GM18505 (cell line): ENCODE measurements at regions not wholly inside any gene's neighbourhood (a gene's known extent, or its start where the extent isn't known, plus 50 kb on each side); places are given as distances from the start of the nearest gene placed in this dataset.

Experiments
- ATAC-seq: cut with Tn5 transposase; IDR thresholded peaks from one replicate; pipeline ENCODE4 v1.9.1; 2021; ENCODE audit not compliant: unreplicated experiment
- POLR2A ChIP-seq: IDR thresholded peaks from 4 replicates; pipeline ENCODE4 v1.6.1; 2011; ENCODE audit warnings: borderline replicate concordance; ENCODE audit not compliant: insufficient read depth, insufficient read length; ENCODE audit errors: extremely low read depth

DNA sequence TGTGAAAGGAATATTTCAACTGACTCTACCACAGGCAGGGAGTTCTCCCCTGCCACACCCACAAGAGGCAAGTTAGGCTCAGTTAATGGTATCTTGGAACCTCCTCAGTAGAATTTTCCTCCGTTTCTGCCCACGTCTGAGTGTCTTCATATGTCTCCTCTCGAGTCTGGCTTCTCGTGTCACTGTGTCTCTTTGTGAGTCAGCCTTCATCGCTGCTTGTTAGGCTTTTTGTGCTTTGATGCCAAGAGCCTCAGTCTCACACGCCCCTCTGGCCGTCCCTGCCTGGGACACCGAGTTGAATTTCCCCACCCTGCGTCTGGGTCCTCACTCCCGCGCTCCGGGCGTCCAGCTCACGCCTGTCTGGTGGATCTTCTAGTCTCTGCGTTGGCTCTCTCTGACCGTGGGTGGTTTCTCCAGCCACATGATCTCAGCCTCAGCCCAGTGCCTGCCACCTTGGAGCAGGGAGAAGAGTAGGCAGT, 125.7 kb upstream of the GADD45A start:
- no peak for ATAC-seq
- TF ChIP-seq POLR2A = no peak

DNA sequence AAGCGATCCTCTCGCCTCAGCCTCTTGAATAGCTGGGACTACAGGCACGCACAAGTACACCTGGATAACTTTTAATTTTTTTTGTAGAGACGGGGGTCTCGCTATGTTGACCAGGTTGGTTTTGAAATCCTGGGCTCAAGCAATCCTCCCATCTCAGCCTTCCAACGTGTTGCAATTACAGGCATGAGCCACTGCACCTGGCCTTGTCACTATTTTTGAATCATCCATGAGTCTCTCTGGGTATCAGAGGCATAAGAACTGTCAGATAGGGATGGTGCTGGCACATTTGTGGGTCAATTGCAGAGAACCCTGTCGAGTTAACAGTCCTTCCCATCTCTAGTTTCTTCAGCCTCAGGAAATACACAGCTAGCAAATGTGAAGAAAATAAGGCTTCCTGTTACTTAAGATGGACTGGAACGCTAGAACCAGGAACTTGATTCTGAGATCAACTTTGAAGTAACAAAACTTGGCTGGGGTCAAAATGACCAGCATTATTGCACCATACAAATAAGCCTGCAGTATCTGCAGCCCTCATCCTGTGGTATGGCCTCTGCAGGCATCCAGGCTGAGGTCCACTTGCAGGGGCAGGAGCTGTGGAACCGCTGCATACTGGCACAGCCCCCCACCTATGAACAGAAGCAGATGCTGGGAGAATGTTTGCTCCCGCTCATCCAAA, 124.3 kb upstream of the GADD45A start:
- no peak for ATAC-seq
- TF ChIP-seq POLR2A = no peak

- ATAC-seq = peak; percentile 89
- no peak for TF ChIP-seq POLR2A
Measured at GRCh38 chr1:67561704-67562113, 123.3 kb upstream of the GADD45A start.

DNA sequence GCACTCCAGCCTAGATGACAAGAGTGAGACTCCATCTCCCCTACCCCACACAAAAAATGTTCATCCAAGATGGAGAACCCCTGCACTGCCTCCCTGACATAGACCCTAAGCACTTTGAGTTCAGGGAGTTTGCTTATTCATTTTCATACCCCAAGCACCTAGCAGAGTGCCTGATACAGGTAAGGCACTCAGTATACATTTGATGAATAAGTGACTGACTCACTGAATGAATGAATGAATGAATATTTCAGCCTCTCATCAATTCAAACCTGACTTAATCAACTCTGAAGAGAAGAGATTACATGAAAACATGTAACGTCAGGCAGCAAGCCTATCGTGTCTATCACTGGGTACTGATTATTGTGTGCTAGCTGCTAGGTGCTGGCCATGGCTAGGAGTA, 121.3 kb upstream of the GADD45A start:
- no peak for ATAC-seq

DNA sequence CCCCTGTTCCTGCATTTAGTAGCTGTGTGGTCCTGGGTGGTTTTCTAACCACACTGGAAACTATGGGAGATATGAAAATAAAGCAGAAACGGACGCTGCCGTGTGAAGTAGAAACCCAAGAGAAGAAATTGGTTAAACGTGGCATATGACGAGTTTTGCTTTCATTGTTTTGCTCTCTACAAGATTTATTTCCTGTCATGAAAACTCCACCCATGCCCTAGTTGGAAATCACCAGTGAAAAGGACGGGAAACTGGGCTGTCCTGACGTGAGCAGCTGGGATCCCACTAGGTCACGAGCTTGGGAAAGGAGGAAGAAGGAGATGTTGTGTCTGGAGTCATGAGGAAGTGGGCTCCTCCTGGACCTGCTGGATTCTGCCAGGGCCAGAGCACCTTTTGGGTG, 120.8 kb upstream of the GADD45A start:
- TF ChIP-seq POLR2A = no peak

More for the DNA sequence above, 121.3 kb upstream of the GADD45A start:
- no peak for TF ChIP-seq POLR2A

DNA sequence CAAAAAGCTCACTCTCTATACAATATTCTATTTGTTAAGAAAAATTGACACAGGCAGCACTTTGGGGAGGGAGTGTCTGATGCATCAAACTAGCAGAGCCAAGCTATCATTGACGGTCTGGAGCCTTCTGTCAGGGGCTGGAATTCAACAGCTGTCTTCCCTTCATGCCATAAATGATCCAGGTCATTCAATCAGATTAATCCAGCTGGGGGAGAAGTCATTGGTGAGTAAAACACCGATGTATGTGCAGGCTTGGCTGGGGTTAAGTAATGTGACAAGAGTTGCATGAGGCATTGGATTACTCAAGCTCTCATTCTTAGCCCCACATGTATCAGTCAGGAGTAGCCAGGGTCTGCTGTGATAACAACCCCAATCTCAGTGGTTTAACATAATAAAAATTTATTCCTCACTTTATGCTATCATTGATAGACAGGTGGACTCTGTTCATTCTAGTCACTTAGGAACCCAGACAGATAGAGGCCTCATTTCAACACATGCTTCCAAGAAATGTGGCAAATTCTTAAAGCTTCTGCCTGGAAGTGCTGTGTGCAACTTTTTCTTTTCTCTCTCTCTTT, 118.1 kb upstream of the GADD45A start:
- TF ChIP-seq POLR2A = no peak
- ATAC-seq = no peak

More for the DNA sequence above, 120.8 kb upstream of the GADD45A start:
- no peak for ATAC-seq

DNA sequence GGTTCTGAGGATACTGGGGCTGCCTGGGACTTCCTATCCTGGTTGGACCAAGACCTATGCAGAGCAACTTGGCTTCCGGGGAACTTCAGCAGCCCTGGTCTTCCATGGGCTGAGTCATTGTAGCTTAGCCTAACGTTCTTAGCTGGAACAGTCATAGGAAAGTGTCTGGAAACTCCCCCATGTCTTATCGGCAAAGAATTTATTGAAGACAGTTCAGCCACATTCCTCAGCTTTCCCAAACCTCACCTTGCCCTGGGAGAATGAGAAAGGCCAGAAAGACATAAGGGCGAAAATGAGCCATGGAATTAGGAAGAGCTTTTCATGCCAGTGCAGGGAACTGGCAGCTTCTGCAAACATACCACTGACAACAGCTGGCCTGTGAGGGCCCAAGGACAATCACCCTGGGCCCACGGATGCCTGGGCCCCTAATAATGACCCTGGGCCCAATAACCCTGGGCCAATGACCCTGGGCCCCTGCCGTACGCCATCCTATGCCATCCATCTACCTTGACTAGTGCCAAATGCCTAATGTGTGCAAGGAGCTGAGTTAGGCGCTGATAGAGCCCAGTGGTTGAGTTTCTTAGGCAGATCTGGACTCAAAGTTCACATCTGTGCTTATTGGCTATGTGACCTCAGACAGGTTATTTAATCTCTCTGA, 114.4 kb upstream of the GADD45A start:
- TF ChIP-seq POLR2A = no peak
- ATAC-seq = no peak

DNA sequence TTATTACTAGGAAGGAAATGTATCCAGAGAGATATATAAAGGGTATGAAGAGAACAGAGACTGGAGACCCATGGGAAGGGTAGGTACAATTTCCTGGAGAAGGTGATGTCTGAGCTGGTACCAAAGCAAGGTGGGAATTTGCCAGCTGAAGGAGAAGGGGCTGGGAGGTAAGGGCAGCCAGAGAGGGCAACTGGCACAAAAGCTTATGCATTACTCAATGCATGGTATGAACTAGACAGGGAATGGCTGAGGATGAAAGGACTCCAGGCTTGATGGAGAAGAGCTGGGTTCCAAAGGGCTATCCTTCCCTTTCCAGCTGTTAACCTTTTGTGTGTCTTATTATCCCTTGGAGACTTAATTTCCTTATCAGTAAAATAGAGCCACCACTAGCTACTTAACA, 113.6 kb upstream of the GADD45A start:
- no peak for ATAC-seq
- TF ChIP-seq POLR2A = no peak

DNA sequence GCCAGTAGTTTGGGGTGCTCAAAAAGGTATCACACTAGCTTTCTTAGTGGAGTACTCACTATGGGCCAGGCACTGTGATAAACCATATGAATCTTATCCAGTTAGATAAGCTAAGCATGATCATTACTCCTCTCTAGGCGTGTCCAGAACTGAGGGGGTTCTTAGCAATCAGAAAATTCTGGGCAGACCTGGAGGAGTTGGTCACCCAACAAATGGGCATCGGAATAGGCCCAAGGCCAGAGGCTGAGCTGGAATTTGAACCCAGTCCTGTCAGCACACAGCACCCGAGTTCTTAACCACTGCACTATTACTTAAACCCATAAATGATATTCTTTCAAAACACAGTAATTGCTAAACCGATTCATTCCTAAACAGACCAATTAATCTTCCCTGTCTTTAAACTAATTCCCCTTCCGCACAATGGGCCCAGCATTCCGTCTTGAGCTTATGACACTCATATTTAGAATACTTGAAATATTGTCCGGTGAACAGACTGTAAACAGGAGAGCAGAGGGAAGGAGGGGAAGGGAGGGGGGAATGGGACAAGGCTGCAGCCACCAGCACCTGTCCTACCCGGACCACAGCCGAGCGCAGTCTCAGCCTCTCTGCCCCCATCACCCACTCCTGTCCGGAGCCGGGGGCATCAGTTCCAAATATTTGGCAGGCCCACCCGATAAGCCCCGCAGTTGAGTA, 113.0 kb upstream of the GADD45A start:
- no peak for TF ChIP-seq POLR2A
- no peak for ATAC-seq

DNA sequence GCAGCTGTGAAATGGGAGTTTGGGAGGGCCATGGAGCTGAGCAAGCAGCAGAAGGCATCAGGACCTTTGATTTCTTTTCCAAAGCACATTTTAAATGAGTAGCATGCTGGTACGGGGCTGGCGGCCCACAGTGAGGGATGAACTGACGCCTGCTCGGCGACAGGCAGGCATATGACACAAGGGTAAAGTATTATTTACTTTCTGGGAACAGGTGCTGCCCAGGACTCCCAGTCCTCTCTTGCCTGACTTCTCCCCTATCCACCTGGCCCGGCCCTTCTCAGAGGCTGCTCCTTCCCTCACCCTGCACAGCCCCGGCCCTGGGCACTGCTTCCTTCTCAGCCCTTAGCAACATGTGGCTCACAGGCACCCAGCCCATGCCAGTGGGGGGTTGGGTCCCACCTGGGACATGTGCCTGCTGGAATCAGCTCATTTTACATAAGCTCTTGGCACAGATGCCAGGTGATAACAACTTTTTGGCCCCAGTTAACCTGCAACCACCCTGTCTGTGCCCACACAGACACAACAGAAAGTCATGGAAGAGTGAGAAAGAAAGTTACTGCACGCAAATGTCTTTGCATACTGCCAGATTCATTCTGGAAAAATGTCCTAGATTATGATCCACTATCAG, 112.3 kb upstream of the GADD45A start:
- ATAC-seq = no peak
- no peak for TF ChIP-seq POLR2A

- ATAC-seq = no peak
- TF ChIP-seq POLR2A = no peak
Measured at GRCh38 chr1:67573311-67573872, 111.6 kb upstream of the GADD45A start.

- ATAC-seq = no peak
- no peak for TF ChIP-seq POLR2A
Measured at GRCh38 chr1:67574221-67574620, 110.8 kb upstream of the GADD45A start.

- TF ChIP-seq POLR2A = no peak
- no peak for ATAC-seq
Measured at GRCh38 chr1:67575861-67576260, 109.1 kb upstream of the GADD45A start.
